GM19239 (cell line): ENCODE measurements at regions not wholly inside any gene's neighbourhood (a gene's known extent, or its start where the extent isn't known, plus 50 kb on each side); places are given as distances from the start of the nearest gene placed in this dataset.

Experiments used
- DNase-seq: peaks from one replicate; pipeline ENCODE4 v3.0.0; 2011; ENCODE audit warnings: low spot score; ENCODE audit not compliant: insufficient read length
- FAIRE-seq: peaks from 2 replicates; lab custom pipeline; 2011; peaks lifted over from hg19 to GRCh38; lab: Jason Lieb, UNC

- FAIRE-seq (no peak), DNase-seq (no peak)
These were observed 225.1 kb upstream of the SEMA6D start for GRCh38 chr15:47492195-47492594.

GRCh38 chr15:47493357-47494247 is 223.7 kb upstream of the SEMA6D start:
- no peak for DNase-seq

GRCh38 chr15:47496343-47497185 is 220.7 kb upstream of the SEMA6D start:
- no peak for DNase-seq
- no peak for FAIRE-seq

More at GRCh38 chr15:47493357-47494247, 223.7 kb upstream of the SEMA6D start:
- FAIRE-seq = no peak

- FAIRE-seq = no peak
- no peak for DNase-seq
These were observed 216.5 kb upstream of the SEMA6D start for GRCh38 chr15:47500842-47501241.

GRCh38 chr15:47502041-47502440 is 215.3 kb upstream of the SEMA6D start:
- no peak for DNase-seq
- no peak for FAIRE-seq

GRCh38 chr15:47503876-47504275 is 213.4 kb upstream of the SEMA6D start:
- DNase-seq (no peak), FAIRE-seq (no peak)

GRCh38 chr15:47504624-47505256 is 212.6 kb upstream of the SEMA6D start:
- DNase-seq = no peak
- no peak for FAIRE-seq

GRCh38 chr15:47505712-47506328 is 211.5 kb upstream of the SEMA6D start:
- no peak for FAIRE-seq
- no peak for DNase-seq

- DNase-seq (no peak), FAIRE-seq (no peak)
These were observed 210.8 kb upstream of the SEMA6D start for GRCh38 chr15:47506329-47507100.

GRCh38 chr15:47507221-47507985 is 209.9 kb upstream of the SEMA6D start:
- DNase-seq (no peak), FAIRE-seq (no peak)

GRCh38 chr15:47511261-47511660 is 206.0 kb upstream of the SEMA6D start:
- no peak for FAIRE-seq
- no peak for DNase-seq

GRCh38 chr15:47513471-47513870 is 203.8 kb upstream of the SEMA6D start:
- FAIRE-seq = no peak

GRCh38 chr15:47514200-47514652 is 203.1 kb upstream of the SEMA6D start:
- no peak for FAIRE-seq
- no peak for DNase-seq

More at GRCh38 chr15:47513471-47513870, 203.8 kb upstream of the SEMA6D start:
- DNase-seq = no peak

- DNase-seq = no peak
- FAIRE-seq = no peak
These were observed 200.7 kb upstream of the SEMA6D start for GRCh38 chr15:47516558-47516957.

- no peak for FAIRE-seq
These were observed 200.3 kb upstream of the SEMA6D start for GRCh38 chr15:47516972-47517371.

GRCh38 chr15:47517737-47518136 is 199.6 kb upstream of the SEMA6D start:
- no peak for FAIRE-seq
- DNase-seq = no peak

More at GRCh38 chr15:47516972-47517371, 200.3 kb upstream of the SEMA6D start:
- no peak for DNase-seq

GRCh38 chr15:47523681-47524475 is 193.4 kb upstream of the SEMA6D start:
- FAIRE-seq = no peak
- no peak for DNase-seq

GRCh38 chr15:47529241-47529640 is 188.1 kb upstream of the SEMA6D start:
- no peak for FAIRE-seq
- no peak for DNase-seq
